ENCODE measurements at regions not wholly inside any gene's neighbourhood (a gene's known extent, or its start where the extent isn't known, plus 50 kb on each side); places are given as distances from the start of the nearest gene placed in this dataset.

DNA sequence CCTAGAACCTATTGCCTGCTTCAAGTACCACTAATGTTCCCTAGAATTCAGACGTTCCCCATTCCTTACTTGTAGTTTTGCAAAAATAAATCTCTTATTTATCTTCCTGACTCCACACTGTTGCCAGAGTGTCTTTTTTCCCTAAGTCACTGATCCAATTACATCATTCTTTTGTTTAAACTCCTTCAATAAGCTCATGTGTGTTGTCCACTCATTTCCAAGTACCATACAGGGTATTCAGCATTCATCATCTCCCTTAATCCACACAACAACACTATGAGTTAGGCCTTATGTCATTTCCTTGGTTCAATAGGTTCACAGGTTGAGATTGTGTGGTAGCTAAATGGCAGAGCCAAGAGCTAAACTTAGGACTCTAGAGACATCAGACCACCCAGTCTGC is 119.9 kb upstream of the RHOBTB1 start:
- TF ChIP-seq, protein P1, sequence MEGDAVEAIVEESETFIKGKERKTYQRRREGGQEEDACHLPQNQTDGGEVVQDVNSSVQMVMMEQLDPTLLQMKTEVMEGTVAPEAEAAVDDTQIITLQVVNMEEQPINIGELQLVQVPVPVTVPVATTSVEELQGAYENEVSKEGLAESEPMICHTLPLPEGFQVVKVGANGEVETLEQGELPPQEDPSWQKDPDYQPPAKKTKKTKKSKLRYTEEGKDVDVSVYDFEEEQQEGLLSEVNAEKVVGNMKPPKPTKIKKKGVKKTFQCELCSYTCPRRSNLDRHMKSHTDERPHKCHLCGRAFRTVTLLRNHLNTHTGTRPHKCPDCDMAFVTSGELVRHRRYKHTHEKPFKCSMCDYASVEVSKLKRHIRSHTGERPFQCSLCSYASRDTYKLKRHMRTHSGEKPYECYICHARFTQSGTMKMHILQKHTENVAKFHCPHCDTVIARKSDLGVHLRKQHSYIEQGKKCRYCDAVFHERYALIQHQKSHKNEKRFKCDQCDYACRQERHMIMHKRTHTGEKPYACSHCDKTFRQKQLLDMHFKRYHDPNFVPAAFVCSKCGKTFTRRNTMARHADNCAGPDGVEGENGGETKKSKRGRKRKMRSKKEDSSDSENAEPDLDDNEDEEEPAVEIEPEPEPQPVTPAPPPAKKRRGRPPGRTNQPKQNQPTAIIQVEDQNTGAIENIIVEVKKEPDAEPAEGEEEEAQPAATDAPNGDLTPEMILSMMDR (IDR thresholded peaks at IDR 0.05; ENCODE audit: low read depth, low read length, missing input control): no peak
- TF ChIP-seq NR2F2 (IDR thresholded peaks at IDR 0.05) (no peak), TAF1 (conservative IDR thresholded peaks at IDR 0.05) (no peak), YY1 (IDR thresholded peaks at IDR 0.05) (no peak), EGR1 (IDR thresholded peaks at IDR 0.05; ENCODE audit: low read depth in 2 of 2) (no peak), JUND (IDR thresholded peaks at IDR 0.05) (no peak), GABPA (IDR thresholded peaks at IDR 0.05 in 1 of 2, conservative IDR thresholded peaks at IDR 0.05 in 1 of 2) (no peak), SP1 (IDR thresholded peaks at IDR 0.05) (no peak), RAD21 (IDR thresholded peaks at IDR 0.05) (no peak), FOXA1 (IDR thresholded peaks at IDR 0.05) (no peak)
- TF ChIP-seq, protein P2, sequence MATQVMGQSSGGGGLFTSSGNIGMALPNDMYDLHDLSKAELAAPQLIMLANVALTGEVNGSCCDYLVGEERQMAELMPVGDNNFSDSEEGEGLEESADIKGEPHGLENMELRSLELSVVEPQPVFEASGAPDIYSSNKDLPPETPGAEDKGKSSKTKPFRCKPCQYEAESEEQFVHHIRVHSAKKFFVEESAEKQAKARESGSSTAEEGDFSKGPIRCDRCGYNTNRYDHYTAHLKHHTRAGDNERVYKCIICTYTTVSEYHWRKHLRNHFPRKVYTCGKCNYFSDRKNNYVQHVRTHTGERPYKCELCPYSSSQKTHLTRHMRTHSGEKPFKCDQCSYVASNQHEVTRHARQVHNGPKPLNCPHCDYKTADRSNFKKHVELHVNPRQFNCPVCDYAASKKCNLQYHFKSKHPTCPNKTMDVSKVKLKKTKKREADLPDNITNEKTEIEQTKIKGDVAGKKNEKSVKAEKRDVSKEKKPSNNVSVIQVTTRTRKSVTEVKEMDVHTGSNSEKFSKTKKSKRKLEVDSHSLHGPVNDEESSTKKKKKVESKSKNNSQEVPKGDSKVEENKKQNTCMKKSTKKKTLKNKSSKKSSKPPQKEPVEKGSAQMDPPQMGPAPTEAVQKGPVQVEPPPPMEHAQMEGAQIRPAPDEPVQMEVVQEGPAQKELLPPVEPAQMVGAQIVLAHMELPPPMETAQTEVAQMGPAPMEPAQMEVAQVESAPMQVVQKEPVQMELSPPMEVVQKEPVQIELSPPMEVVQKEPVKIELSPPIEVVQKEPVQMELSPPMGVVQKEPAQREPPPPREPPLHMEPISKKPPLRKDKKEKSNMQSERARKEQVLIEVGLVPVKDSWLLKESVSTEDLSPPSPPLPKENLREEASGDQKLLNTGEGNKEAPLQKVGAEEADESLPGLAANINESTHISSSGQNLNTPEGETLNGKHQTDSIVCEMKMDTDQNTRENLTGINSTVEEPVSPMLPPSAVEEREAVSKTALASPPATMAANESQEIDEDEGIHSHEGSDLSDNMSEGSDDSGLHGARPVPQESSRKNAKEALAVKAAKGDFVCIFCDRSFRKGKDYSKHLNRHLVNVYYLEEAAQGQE (IDR thresholded peaks at IDR 0.05): no peak
- TF ChIP-seq, protein P3, sequence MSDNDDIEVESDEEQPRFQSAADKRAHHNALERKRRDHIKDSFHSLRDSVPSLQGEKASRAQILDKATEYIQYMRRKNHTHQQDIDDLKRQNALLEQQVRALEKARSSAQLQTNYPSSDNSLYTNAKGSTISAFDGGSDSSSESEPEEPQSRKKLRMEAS (IDR thresholded peaks at IDR 0.05): no peak
- TF ChIP-seq, protein P4, sequence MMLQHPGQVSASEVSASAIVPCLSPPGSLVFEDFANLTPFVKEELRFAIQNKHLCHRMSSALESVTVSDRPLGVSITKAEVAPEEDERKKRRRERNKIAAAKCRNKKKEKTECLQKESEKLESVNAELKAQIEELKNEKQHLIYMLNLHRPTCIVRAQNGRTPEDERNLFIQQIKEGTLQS (IDR thresholded peaks at IDR 0.05): no peak

All from liver (tissue), 3 donors.